ENCODE measurements at regions not wholly inside any gene's neighbourhood (a gene's known extent, or its start where the extent isn't known, plus 50 kb on each side); places are given as distances from the start of the nearest gene placed in this dataset.

DNA sequence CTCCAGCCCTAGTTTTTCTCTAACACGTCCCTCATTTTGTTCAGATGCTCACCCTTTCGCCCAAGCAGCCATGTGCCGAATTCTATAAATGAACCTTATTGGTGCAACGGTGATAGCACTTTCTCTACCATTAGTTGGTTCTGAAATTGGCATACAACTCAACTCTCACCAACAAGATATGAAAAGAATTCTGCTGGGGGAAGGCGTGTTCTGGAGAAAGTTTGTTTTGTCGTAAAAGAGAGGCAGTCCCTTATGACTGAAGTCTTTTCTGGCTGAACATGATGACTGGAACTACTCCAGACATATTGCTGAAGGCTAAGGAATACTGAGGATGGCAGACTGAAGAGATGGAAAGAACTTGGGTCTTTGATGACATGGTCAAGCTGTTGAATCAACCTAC is 91.8 kb upstream of the UBE2E2 start:
- no peak overlapping the region for H3K4me3 Mint-ChIP-seq
- no peaks in the 10 kb centered on the region for H3K27me3 Mint-ChIP-seq
- peaks cover 15% of the 10 kb centered on the region for H3K4me1 Mint-ChIP-seq (ENCODE audit: low read depth)
- no peak overlapping the region for H3K27ac Mint-ChIP-seq
- no peaks in the 10 kb centered on the region for H3K36me3 Mint-ChIP-seq (ENCODE audit: low read depth)
- peaks cover 9% of the 10 kb centered on the region for H3K9me3 Mint-ChIP-seq
- intact Hi-C loops (cut with micrococcal nuclease): no loop called here

DNA sequence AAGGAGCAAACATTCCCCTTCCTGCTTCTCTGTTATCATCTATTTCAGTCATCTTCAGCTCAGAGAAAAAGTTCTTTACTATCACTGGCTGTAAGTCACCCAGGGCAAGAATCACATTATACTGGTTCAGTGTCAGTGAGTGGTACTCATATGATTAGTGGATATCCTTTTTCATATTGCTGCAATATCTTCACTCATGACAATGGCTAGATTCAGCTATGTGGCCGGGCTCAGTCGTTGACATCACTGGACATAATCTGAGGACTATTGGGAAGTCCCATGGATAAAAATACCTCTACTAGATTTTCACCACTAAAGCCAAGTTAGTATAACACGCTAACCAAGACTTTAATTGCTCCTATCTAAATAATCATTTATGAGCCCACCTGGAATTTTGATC is 91.3 kb upstream of the UBE2E2 start:
- Mint-ChIP-seq H3K36me3 (ENCODE audit: low read depth) (no peaks in the 10 kb centered on the region), H3K4me1 (ENCODE audit: low read depth) (peaks cover 15% of the 10 kb centered on the region), H3K27me3 (no peaks in the 10 kb centered on the region), H3K9me3 (peaks cover 9% of the 10 kb centered on the region), H3K4me3 (no peak overlapping the region), H3K27ac (no peak overlapping the region)
- intact Hi-C loops (cut with micrococcal nuclease): no loop called here

DNA sequence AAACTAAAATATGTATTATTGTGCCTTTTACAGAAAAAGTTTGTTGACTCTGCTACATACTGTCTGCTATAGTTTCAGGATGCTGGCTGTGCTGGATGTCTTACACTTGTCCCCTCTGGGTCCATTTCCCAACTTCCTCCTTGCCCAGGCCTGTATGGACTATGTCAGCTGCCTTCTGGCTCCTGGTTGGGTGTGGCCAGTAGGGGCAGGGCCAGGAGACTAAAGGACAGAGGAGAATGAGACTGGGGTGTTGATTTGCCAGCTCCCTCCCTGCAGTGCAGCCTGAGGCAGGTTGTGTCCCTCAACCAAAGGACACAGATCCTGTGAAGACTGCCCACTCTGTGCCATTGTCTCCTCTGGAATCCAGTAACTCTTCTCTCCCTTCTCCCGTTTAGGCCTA is 90.6 kb upstream of the UBE2E2 start:
- Mint-ChIP-seq H3K4me3 (no peak overlapping the region), H3K9me3 (peaks cover 9% of the 10 kb centered on the region), H3K27ac (peak overlapping the region; percentile 16), H3K4me1 (ENCODE audit: low read depth) (peaks cover 15% of the 10 kb centered on the region), H3K27me3 (peaks cover 2% of the 10 kb centered on the region), H3K36me3 (ENCODE audit: low read depth) (no peaks in the 10 kb centered on the region)
- intact Hi-C loops (cut with micrococcal nuclease): no loop called here

DNA sequence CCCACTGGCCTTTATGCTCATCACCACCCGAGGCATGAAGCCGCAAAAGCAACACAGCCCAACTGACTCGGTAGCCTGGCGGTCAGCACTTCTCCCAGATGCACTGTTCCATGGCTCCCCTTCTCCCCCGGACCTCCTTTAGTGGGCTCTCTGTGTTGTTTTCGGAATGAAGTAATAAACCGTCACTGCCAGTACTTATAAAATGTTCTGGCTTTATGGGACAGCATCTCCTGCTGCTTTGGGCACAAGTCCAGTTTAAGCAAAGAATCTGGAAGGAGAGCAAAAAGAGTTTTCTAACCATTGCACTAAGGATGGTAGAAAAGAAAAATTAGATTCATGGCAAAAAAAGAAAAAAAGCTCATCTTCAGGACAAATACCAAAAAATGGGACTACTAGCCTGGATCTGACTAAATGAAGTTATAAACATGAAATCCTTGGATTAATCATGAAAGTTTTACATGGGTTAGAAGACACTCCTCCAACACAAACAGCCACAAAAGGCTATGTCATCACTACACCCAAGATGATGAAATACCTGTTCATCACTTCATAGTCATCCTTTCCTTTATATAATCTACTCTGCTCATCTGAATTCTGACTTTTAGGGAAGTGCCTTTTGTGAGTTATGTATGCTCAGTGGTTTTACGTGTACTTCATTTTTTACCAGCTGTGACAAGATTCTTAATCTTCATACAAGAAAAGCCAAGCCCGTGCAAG is 89.5 kb upstream of the UBE2E2 start:
- Mint-ChIP-seq H3K4me3 (no peak overlapping the region), H3K4me1 (ENCODE audit: low read depth) (peaks cover 15% of the 10 kb centered on the region), H3K9me3 (no peaks in the 10 kb centered on the region), H3K36me3 (ENCODE audit: low read depth) (no peaks in the 10 kb centered on the region), H3K27ac (no peak overlapping the region), H3K27me3 (peaks cover 4% of the 10 kb centered on the region)
- intact Hi-C loops (cut with micrococcal nuclease): no loop called here

DNA sequence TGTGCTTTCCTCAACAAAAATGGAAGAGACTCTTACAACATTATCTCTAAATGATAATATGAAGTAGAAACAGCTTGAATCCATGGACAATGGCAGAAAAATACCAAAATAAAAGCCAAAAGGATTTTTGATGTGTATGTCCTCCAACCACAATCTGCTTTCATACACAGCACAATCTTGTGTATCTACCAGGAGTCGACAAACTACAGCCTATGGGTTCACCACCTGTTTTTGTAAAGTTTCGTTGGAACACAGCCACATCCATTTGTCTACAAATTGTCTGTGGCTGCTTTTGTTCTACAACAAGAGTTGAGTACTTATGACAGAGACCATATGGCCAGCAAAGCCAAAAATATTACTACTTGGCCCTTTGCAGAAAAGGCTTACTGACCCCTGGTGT is 88.7 kb upstream of the UBE2E2 start:
- H3K27ac Mint-ChIP-seq: no peak overlapping the region
- peaks cover 15% of the 10 kb centered on the region for H3K4me1 Mint-ChIP-seq (ENCODE audit: low read depth)
- no peaks in the 10 kb centered on the region for H3K36me3 Mint-ChIP-seq (ENCODE audit: low read depth)

DNA sequence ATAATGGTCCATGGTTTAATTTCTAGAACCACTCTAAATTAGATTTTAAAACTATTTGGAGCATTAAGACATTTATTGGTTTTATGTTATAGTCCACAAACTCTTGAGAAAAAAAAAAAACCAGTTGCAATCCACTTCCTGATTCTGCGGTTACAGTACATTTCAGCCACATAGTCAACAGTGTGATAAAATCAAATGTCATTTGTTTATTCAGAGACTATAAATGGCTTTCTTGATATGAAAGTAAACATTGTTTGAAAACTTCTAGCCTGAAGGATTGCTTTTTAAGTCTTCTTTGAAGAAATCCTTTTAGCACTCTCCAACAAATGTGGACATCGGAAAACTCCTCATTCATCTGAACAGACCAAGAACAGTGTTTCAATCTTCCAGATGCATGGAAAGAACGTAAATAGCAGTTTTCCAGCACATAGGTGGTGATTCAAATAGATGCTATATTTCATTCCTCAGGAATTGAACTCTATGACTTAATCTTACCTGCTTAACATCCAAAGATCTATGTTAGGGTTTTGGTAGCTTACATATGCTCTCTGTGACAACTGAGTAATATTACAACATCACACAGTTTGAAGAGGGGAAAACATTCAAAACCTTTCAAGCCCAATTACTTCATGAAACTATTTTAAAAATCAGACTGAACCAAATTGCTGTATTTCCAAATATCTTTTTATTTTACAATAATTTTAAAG is 87.8 kb upstream of the UBE2E2 start:
- H3K27me3 Mint-ChIP-seq: peaks cover 10% of the 10 kb centered on the region
- intact Hi-C loops (cut with micrococcal nuclease): no loop called here
- no peaks in the 10 kb centered on the region for H3K9me3 Mint-ChIP-seq
- no peaks in the 10 kb centered on the region for H3K36me3 Mint-ChIP-seq (ENCODE audit: low read depth)
- no peak overlapping the region for H3K4me3 Mint-ChIP-seq
- H3K4me1 Mint-ChIP-seq (ENCODE audit: low read depth): peaks cover 15% of the 10 kb centered on the region
- no peak overlapping the region for H3K27ac Mint-ChIP-seq

More for the DNA sequence above, 88.7 kb upstream of the UBE2E2 start:
- no peak overlapping the region for H3K4me3 Mint-ChIP-seq
- intact Hi-C loops (cut with micrococcal nuclease): no loop called here
- no peaks in the 10 kb centered on the region for H3K9me3 Mint-ChIP-seq
- H3K27me3 Mint-ChIP-seq: peaks cover 9% of the 10 kb centered on the region

DNA sequence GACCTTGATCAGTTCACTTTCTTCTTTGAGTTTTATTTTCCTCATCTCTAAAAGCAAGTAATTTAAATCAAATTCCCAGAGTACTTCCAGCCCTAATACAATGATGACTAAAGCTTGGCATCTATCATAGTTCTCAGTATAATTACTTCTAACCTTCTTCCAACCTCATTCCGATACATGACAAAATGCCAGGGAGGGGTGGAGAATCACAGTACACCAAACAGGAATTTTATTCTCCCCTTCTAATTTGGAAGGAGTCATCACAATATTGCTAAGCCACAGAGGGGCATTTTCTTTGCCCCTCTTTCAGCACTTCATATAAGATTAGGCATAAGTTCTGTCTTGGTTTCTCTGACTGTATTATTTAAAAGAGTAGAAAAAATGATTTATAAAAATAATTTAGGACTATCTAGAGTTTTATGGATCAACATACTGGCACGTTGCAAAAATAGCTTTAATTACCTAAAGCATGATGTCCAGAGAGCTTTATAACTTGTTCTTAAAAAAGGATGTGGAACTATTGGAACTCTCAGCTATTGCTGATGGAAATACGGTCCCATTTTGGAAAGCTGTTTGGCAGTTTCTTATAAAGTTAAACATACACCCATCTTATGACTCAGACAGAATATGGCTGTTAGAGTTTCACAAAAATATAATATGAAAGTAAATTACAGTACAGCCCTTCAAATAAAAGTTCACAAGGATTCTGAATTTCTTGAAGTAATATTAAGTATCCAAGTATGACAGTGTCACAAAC is 86.9 kb upstream of the UBE2E2 start:
- H3K27me3 Mint-ChIP-seq: peaks cover 11% of the 10 kb centered on the region
- intact Hi-C loops (cut with micrococcal nuclease): no loop called here
- H3K4me3 Mint-ChIP-seq: no peak overlapping the region
- no peaks in the 10 kb centered on the region for H3K9me3 Mint-ChIP-seq
- H3K36me3 Mint-ChIP-seq (ENCODE audit: low read depth): no peaks in the 10 kb centered on the region
- H3K4me1 Mint-ChIP-seq (ENCODE audit: low read depth): peaks cover 15% of the 10 kb centered on the region
- H3K27ac Mint-ChIP-seq: no peak overlapping the region

DNA sequence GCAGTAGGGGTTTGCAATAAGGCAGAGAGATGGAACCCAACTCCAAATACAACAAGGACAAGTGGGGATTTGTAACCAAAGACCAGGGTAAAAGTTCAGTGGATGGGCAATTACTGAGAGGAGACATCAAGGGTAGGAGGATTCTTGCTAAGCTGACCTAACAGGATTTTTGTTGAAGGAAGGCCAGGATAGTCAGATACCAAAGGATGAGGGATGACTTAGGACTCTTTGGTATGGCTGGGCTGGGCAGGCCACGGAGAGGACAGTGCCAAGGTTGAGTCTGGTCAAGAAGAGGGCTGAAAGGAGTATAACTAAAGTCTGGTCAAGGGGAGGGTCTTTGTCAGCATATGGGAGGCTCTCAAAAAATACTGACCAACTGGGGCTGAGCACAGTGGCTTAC is 85.3 kb upstream of the UBE2E2 start:
- no peaks in the 10 kb centered on the region for H3K9me3 Mint-ChIP-seq
- no peak overlapping the region for H3K4me3 Mint-ChIP-seq
- intact Hi-C loops (cut with micrococcal nuclease): no loop called here
- no peak overlapping the region for H3K27ac Mint-ChIP-seq
- H3K27me3 Mint-ChIP-seq: peaks cover 11% of the 10 kb centered on the region
- no peaks in the 10 kb centered on the region for H3K36me3 Mint-ChIP-seq (ENCODE audit: low read depth)
- H3K4me1 Mint-ChIP-seq (ENCODE audit: low read depth): peaks cover 10% of the 10 kb centered on the region

DNA sequence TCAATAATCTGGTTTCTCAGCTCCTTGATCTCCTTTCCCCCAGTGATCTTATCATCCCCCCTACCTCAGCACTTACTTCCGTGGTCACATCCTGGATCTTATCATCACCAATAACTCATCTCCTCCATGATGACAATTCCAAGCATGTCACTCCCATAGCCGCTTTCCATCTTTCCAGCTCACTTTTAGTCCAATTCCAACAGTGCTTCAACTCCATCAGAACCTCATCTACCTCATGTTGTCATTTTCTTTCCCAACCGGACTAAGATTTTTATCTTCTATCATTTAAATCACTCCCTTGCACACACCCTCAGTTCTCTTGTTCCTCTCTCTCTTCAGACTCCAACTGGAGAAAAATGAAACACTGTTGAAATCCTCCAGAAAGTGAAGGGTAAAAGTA is 75.9 kb upstream of the UBE2E2 start:
- Mint-ChIP-seq H3K27ac (no peak overlapping the region), H3K27me3 (peaks cover 2% of the 10 kb centered on the region), H3K4me3 (no peak overlapping the region), H3K4me1 (ENCODE audit: low read depth) (no peaks in the 10 kb centered on the region), H3K36me3 (ENCODE audit: low read depth) (no peaks in the 10 kb centered on the region), H3K9me3 (no peaks in the 10 kb centered on the region)
- intact Hi-C loops (cut with micrococcal nuclease): no loop called here

DNA sequence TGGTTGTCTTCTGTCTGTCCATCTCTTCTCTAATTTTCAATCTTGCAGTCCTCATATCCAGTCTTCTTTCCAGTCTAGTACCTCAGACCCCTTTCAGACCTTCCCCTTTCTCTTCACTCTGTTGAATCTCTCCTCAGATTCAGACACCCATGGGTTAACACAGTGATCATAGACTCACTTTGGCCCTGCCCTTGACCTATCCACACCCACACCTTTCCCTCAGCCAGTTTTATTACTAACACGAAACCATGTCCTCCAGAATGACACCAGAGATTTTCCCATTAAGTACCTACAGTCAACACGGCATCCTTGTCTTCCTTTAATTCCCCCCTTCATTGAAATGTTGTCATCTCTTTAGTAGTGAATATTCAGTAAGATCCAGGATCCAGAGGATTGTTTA is 74.5 kb upstream of the UBE2E2 start:
- Mint-ChIP-seq H3K27me3 (no peaks in the 10 kb centered on the region), H3K4me3 (no peak overlapping the region), H3K36me3 (ENCODE audit: low read depth) (no peaks in the 10 kb centered on the region), H3K4me1 (ENCODE audit: low read depth) (no peaks in the 10 kb centered on the region), H3K9me3 (no peaks in the 10 kb centered on the region), H3K27ac (no peak overlapping the region)
- intact Hi-C loops (cut with micrococcal nuclease): no loop called here

DNA sequence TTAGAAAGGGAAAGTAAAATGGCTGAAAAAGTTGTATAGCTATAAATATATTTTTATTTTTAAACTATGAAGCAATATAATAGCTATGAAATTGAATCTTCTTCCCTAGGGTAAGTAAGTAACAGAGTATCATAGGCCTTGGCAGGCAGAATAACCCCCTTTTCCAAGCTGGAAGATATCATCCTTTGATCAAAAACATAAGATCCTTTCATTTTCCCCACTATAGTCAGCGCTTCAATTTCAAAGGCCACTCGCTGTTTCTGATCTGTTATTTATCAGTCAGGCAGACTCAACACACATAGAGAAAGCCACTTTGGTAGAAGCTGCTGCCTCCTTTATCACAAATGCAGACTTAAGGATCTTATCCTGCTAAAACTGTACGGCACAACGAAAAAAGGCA is 74.0 kb upstream of the UBE2E2 start:
- no peak overlapping the region for H3K4me3 Mint-ChIP-seq
- no peaks in the 10 kb centered on the region for H3K4me1 Mint-ChIP-seq (ENCODE audit: low read depth)
- H3K27ac Mint-ChIP-seq: no peak overlapping the region
- no peaks in the 10 kb centered on the region for H3K36me3 Mint-ChIP-seq (ENCODE audit: low read depth)
- intact Hi-C loops (cut with micrococcal nuclease): no loop called here
- no peaks in the 10 kb centered on the region for H3K9me3 Mint-ChIP-seq
- no peaks in the 10 kb centered on the region for H3K27me3 Mint-ChIP-seq

DNA sequence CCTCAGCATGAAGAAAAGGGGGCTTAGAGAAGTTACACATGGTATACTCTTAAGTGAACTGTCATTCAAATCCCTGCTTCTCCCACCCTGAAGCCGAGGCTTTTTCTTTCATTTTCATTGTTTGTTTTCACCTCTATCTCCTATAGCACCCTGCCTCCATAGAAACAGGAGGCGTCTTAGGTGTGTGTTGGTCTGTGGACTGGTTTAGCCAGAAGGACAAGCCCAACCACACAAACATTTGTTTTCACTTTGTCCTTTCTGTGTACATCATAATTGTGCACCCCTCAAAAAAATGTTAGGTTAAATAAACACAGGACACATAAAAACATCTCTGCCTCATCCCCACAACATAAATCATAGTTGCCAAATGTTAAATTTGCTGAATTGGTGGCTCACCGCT is 73.3 kb upstream of the UBE2E2 start:
- Mint-ChIP-seq H3K36me3 (ENCODE audit: low read depth) (no peaks in the 10 kb centered on the region), H3K9me3 (no peaks in the 10 kb centered on the region), H3K4me1 (ENCODE audit: low read depth) (no peaks in the 10 kb centered on the region), H3K4me3 (no peak overlapping the region), H3K27ac (no peak overlapping the region), H3K27me3 (no peaks in the 10 kb centered on the region)
- intact Hi-C loops (cut with micrococcal nuclease): no loop called here

DNA sequence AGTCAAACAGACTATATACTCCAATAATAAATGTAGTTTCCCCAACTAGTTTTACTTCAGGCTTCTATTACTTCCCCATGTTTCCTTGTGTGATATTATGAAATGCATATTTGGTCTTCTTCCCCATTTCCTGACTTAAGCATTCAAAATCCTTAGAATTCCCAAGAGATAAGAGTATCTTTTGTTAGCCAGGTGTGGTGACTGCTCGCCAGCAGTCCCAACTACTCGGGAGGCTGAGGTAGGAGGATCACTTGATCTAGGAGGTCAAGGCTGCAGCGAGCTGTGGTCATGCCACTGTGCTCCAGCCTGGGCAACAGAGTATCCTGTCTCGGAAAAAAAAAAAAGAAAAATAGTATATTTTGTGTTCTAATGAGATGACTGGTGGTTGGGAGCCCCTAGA is 72.7 kb upstream of the UBE2E2 start:
- Mint-ChIP-seq H3K9me3 (no peaks in the 10 kb centered on the region), H3K36me3 (ENCODE audit: low read depth) (no peaks in the 10 kb centered on the region), H3K4me3 (no peak overlapping the region), H3K27ac (no peak overlapping the region), H3K4me1 (ENCODE audit: low read depth) (no peaks in the 10 kb centered on the region), H3K27me3 (no peaks in the 10 kb centered on the region)
- intact Hi-C loops (cut with micrococcal nuclease): no loop called here

DNA sequence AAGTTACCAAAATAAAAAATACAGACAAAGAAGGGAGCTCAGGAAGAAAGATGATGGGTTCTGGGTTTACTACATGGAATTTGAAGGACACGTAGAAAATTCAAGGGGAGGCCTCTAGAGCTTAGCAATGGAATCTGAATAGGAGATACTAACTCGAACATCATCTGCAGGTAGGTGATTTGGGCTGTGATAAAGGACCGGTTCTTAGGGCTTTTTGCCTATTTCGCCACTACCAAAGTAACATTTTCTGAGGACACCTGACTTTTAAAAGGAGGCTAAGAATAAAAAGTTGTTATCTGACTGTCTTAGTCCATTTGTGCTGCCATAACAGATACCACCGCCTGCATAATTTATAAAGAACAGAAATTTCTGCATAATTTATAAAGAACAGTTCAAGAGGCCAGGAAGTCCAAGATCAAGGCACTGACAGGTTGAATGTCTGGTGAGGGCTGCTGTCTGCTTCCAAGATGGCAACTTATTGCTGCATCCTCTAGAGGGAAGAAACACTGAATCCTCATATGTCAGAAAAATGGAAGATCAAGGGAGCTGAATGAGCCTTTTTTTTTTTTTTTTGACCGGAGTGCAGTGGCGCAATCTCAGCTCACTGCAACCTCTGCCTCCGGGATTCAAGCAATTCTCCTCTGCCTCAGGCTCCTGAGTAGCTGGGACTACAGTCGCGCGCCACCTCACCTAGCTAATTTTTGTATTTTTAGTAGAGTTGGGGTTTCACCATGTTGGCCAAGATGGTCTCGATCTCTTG is 67.9 kb upstream of the UBE2E2 start:
- no peaks in the 10 kb centered on the region for H3K9me3 Mint-ChIP-seq
- no peaks in the 10 kb centered on the region for H3K36me3 Mint-ChIP-seq (ENCODE audit: low read depth)
- no peaks in the 10 kb centered on the region for H3K27me3 Mint-ChIP-seq
- no peaks in the 10 kb centered on the region for H3K4me1 Mint-ChIP-seq (ENCODE audit: low read depth)
- intact Hi-C loops (cut with micrococcal nuclease): no loop called here
- no peak overlapping the region for H3K27ac Mint-ChIP-seq
- H3K4me3 Mint-ChIP-seq: no peak overlapping the region
